Ovary (tissue), 7 donors: ENCODE measurements at regions not wholly inside any gene's neighbourhood (a gene's known extent, or its start where the extent isn't known, plus 50 kb on each side); places are given as distances from the start of the nearest gene placed in this dataset.

Experiments used
- DNase-seq, 5 donors: peaks; one replicate each; pipeline ENCODE4 v3.0.0-alpha.2; 2019 to 2020
- H3K27ac ChIP-seq, 2 donors: fragments of 200-600 bp; one replicate each; pipeline versions ENCODE4 v1.5.1 to v1.8.0; 2019 to 2022
- H3K27me3 ChIP-seq: fragments of 200-600 bp; one replicate; pipeline ENCODE4 v1.8.0; 2022
- H3K36me3 ChIP-seq: fragments of 200-600 bp; sonication (generic); one replicate; pipeline ENCODE4 v1.5.1; 2019
- H3K4me1 ChIP-seq: one replicate; pipeline ENCODE4 v1.8.1; 2013; ENCODE audit warnings: mild to moderate bottlenecking, moderate library complexity; ENCODE audit not compliant: insufficient read depth
- H3K4me3 ChIP-seq: fragments of 200-600 bp; sonication (generic); one replicate; pipeline ENCODE4 v1.5.1; 2017
- H3K9me3 ChIP-seq, 2 donors: fragments of 200-600 bp in 1 of 2; sonication (generic) in 1 of 2; one replicate each; pipeline versions ENCODE4 v1.5.1 to v1.8.1; 2013 to 2019; ENCODE audit warnings: mild to moderate bottlenecking in 1 of 2, moderate library complexity in 1 of 2
- CTCF ChIP-seq, 3 donors: fragments of 450-650 bp in 2 of 3; fragments of 200-600 bp in 1 of 3; IDR thresholded peaks; one replicate each; pipeline versions ENCODE4 v1.5.1 to v1.8.0; 2016 to 2022; ENCODE audit warnings: antibody characterized with exemption in 3 of 3, mild to moderate bottlenecking in 1 of 3
- EP300 ChIP-seq: sonication (generic); formaldehyde crosslinking; IDR thresholded peaks from one replicate; pipeline ENCODE4 v1.6.1; 2017; ENCODE audit warnings: antibody characterized with exemption
- POLR2A ChIP-seq: fragments of 450-650 bp; IDR thresholded peaks from one replicate; pipeline ENCODE4 v1.6.1; 2017; ENCODE audit warnings: antibody characterized with exemption, mild to moderate bottlenecking, moderate library complexity
- WGBS, 3 donors: extraction: QIAGEN DNeasy Blood & Tissue Kit in 1 of 3; methylation state at CpG; one replicate each; pipeline versions ENCODE4 v1.1.5 to v1.1.7; 2013 to 2017; 5-methylcytosine and 5-hydroxymethylcytosine counted together
- intact Hi-C, 4 donors: fragments of 100-400 bp; cut with DNase I; formaldehyde crosslinking; loops; one replicate each; pipeline versions ENCODE4 v1.11.0 to v1.15.1; 2022 to 2023
- donor health status: DM: no; HTN: no; CAD: no; lungs with moderate emphysema.
- donor health status: DM: no; HTN: no; CAD: no.
- donor health status: Bipolar disorder and iron deficiency.
- donor health status: DM: no; HTN: no; CAD: no.
- donor health status: DM: yes; HTN: yes; CAD: no.

GRCh38 chr3:99524559-99524958, 113.8 kb upstream of the COL8A1 start:
- H3K4me1 ChIP-seq = no peaks in the 10 kb centered on the region
- intact Hi-C loops = no loop called here
- TF ChIP-seq POLR2A = no peak
- TF ChIP-seq CTCF (IDR thresholded peaks at IDR 0.05) = no peak
- no peak for TF ChIP-seq EP300
- DNase-seq = no peak
- H3K36me3 ChIP-seq = no peaks in the 10 kb centered on the region
- H3K27me3 ChIP-seq = no peaks in the 10 kb centered on the region
- no peak overlapping the region for H3K4me3 ChIP-seq
- H3K9me3 ChIP-seq = no peaks in the 10 kb centered on the region
- H3K27ac ChIP-seq = no peak overlapping the region

- H3K27ac ChIP-seq = no peak overlapping the region
- WGBS, 3 donors = 76 to 79% (median 77%) methylated on average over 3 of the region's 3 CpGs
- no peak for DNase-seq
- intact Hi-C loops = no loop called here
- TF ChIP-seq POLR2A (no peak), EP300 (no peak), CTCF (IDR thresholded peaks at IDR 0.05) (no peak)
- no peaks in the 10 kb centered on the region for H3K4me1 ChIP-seq
- H3K9me3 ChIP-seq = no peaks in the 10 kb centered on the region
- no peaks in the 10 kb centered on the region for H3K36me3 ChIP-seq
- no peaks in the 10 kb centered on the region for H3K27me3 ChIP-seq
- no peak overlapping the region for H3K4me3 ChIP-seq
These were observed 114.8 kb upstream of the COL8A1 start for GRCh38 chr3:99523431-99524127.

- H3K36me3 ChIP-seq = no peaks in the 10 kb centered on the region
- no peaks in the 10 kb centered on the region for H3K9me3 ChIP-seq
- H3K4me1 ChIP-seq = no peaks in the 10 kb centered on the region
- no peaks in the 10 kb centered on the region for H3K27me3 ChIP-seq
- 84 to 91% (median 85%) methylated on average over 2 of the region's 2 CpGs for WGBS, 3 donors
- intact Hi-C loops = no loop called here
- TF ChIP-seq CTCF (IDR thresholded peaks at IDR 0.05) (no peak), POLR2A (no peak), EP300 (no peak)
- no peak for DNase-seq
- H3K27ac ChIP-seq = no peak overlapping the region
- no peak overlapping the region for H3K4me3 ChIP-seq
These were observed 116.2 kb upstream of the COL8A1 start for GRCh38 chr3:99522147-99522546.

GRCh38 chr3:99521551-99521950, 116.8 kb upstream of the COL8A1 start:
- intact Hi-C loops = no loop called here
- no peak overlapping the region for H3K4me3 ChIP-seq
- no peaks in the 10 kb centered on the region for H3K9me3 ChIP-seq
- no peak for DNase-seq
- H3K27ac ChIP-seq = no peak overlapping the region
- no peaks in the 10 kb centered on the region for H3K4me1 ChIP-seq
- no peaks in the 10 kb centered on the region for H3K36me3 ChIP-seq
- no peaks in the 10 kb centered on the region for H3K27me3 ChIP-seq
- TF ChIP-seq CTCF (IDR thresholded peaks at IDR 0.05) (no peak), POLR2A (no peak)
- 89 to 92% (median 91%) methylated on average over 2 of the region's 2 CpGs for WGBS, 3 donors
